Esophagus muscularis mucosa (tissue), 4 donors: ENCODE measurements at regions not wholly inside any gene's neighbourhood (a gene's known extent, or its start where the extent isn't known, plus 50 kb on each side); places are given as distances from the start of the nearest gene placed in this dataset.

Experiments
- DNase-seq: peaks from one replicate; pipeline ENCODE4 v3.0.0-alpha.2; 2017; ENCODE audit errors: extremely low spot score
- H3K27ac ChIP-seq, 4 donors: fragments of 200-600 bp; sonication (generic); replicated peaks in 1 of 4; 1 replicate in 3 of 4; 2 replicates in 1 of 4; pipeline ENCODE4 v1.5.1; 2016 to 2019; ENCODE audit warnings: mild to moderate bottlenecking in 1 of 4
- H3K27me3 ChIP-seq, 4 donors: fragments of 200-600 bp; sonication (generic); one replicate each; pipeline versions ENCODE4 v1.5.1 to v1.6.0; 2016 to 2019
- H3K36me3 ChIP-seq, 4 donors: fragments of 200-600 bp; sonication (generic); one replicate each; pipeline ENCODE4 v1.5.1; 2016 to 2019
- H3K4me1 ChIP-seq, 4 donors: fragments of 200-600 bp; sonication (generic); one replicate each; pipeline ENCODE4 v1.5.1; 2016 to 2019
- H3K4me3 ChIP-seq, 4 donors: fragments of 200-600 bp; sonication (generic); 1 replicate in 2 of 4; 2 replicates in 2 of 4; pipeline ENCODE4 v1.5.1; 2016 to 2019; ENCODE audit warnings: mild to moderate bottlenecking in 4 of 4, moderate library complexity in 1 of 4
- H3K9me3 ChIP-seq, 4 donors: fragments of 200-600 bp; sonication (generic); 1 replicate in 3 of 4; 2 replicates in 1 of 4; pipeline ENCODE4 v1.5.1; 2016 to 2019
- CTCF ChIP-seq, 3 experiments: fragments of 200-600 bp in 2 of 3; fragments of 450-650 bp in 1 of 3; sonication (generic) in 2 of 3; IDR thresholded peaks; one replicate each; pipeline ENCODE4 v1.5.1; 2017 to 2019; ENCODE audit warnings: antibody characterized with exemption in 3 of 3, mild to moderate bottlenecking in 2 of 3, moderate library complexity in 1 of 3
- EP300 ChIP-seq: sonication (generic); formaldehyde crosslinking; IDR thresholded peaks from one replicate; pipeline ENCODE4 v1.6.1; 2017; ENCODE audit warnings: antibody characterized with exemption
- POLR2A ChIP-seq: fragments of 450-650 bp; IDR thresholded peaks from one replicate; pipeline ENCODE4 v1.6.1; 2017; ENCODE audit warnings: antibody characterized with exemption, moderate library complexity, mild to moderate bottlenecking, low read depth
- POLR2AphosphoS5 ChIP-seq, 2 donors: sonication (generic); formaldehyde crosslinking; IDR thresholded peaks; one replicate each; pipeline ENCODE4 v1.6.1; 2017; ENCODE audit warnings: antibody characterized with exemption in 2 of 2
- WGBS: methylation state at CpG from one replicate; pipeline ENCODE4 v1.1.5; 2018; 5-methylcytosine and 5-hydroxymethylcytosine counted together
- intact Hi-C: fragments of 100-400 bp; cut with DNase I; formaldehyde crosslinking; loops from one replicate; pipeline ENCODE4 v1.15.1; 2023

- no peak overlapping the region for H3K4me3 ChIP-seq
- WGBS: 100% methylated on average over 2 of the region's 2 CpGs
- no peaks in the 10 kb centered on the region for H3K4me1 ChIP-seq
- TF ChIP-seq CTCF (IDR thresholded peaks at IDR 0.05) (no peak), POLR2AphosphoS5 (IDR thresholded peaks at IDR 0.05) (no peak), POLR2A (no peak), EP300 (no peak)
- H3K36me3 ChIP-seq: no peaks in the 10 kb centered on the region
- no peak overlapping the region for H3K27ac ChIP-seq
- no peaks in the 10 kb centered on the region for H3K27me3 ChIP-seq
- DNase-seq: no peak
- intact Hi-C loops: no loop called here
- no peaks in the 10 kb centered on the region for H3K9me3 ChIP-seq
Observed at GRCh38 chr3:31116651-31117050, 222.2 kb upstream of the GADL1 start.

- Histone ChIP-seq H3K27ac (no peak overlapping the region), H3K4me1 (no peaks in the 10 kb centered on the region), H3K4me3 (no peak overlapping the region), H3K36me3 (no peaks in the 10 kb centered on the region), H3K27me3 (no peaks in the 10 kb centered on the region), H3K9me3 (no peaks in the 10 kb centered on the region)
- TF ChIP-seq POLR2A (no peak), POLR2AphosphoS5 (IDR thresholded peaks at IDR 0.05) (no peak), EP300 (no peak), CTCF (IDR thresholded peaks at IDR 0.05) (no peak)
- 79% methylated on average over 2 of the region's 2 CpGs for WGBS
- intact Hi-C loops: no loop called here
- DNase-seq: no peak
Observed at GRCh38 chr3:31117854-31118253, 223.4 kb upstream of the GADL1 start.

- Histone ChIP-seq H3K4me1 (no peaks in the 10 kb centered on the region), H3K9me3 (peaks cover 0 to 9% (median 2%) of the 10 kb centered on the region in 4 donors), H3K27me3 (no peaks in the 10 kb centered on the region), H3K27ac (no peak overlapping the region), H3K36me3 (no peaks in the 10 kb centered on the region), H3K4me3 (no peak overlapping the region)
- intact Hi-C loops: no loop called here
- TF ChIP-seq CTCF (IDR thresholded peaks at IDR 0.05) (no peak), EP300 (no peak), POLR2A (no peak), POLR2AphosphoS5 (IDR thresholded peaks at IDR 0.05) (no peak)
- DNase-seq: no peak
- WGBS: 84% methylated on average over 1 of the region's 1 CpG
Observed at GRCh38 chr3:31124373-31124772, 229.9 kb upstream of the GADL1 start.

- no peak for DNase-seq
- no peak for TF ChIP-seq POLR2A
- TF ChIP-seq POLR2AphosphoS5 (IDR thresholded peaks at IDR 0.05): no peak
- TF ChIP-seq EP300: no peak
- TF ChIP-seq CTCF (IDR thresholded peaks at IDR 0.05): no peak
- Histone ChIP-seq H3K27me3 (no peaks in the 10 kb centered on the region), H3K9me3 (peaks cover 0 to 9% (median 2%) of the 10 kb centered on the region in 4 donors), H3K4me1 (no peaks in the 10 kb centered on the region), H3K36me3 (no peaks in the 10 kb centered on the region), H3K4me3 (no peak overlapping the region), H3K27ac (no peak overlapping the region)
- intact Hi-C loops: no loop called here
- WGBS: 94% methylated on average over 4 of the region's 4 CpGs
Observed at GRCh38 chr3:31125413-31126020, 231.1 kb upstream of the GADL1 start.

GRCh38 chr3:31129241-31129640 lies 234.8 kb upstream of the GADL1 start:
- Histone ChIP-seq H3K9me3 (peaks cover 0 to 9% (median 2%) of the 10 kb centered on the region in 4 donors), H3K27me3 (no peaks in the 10 kb centered on the region), H3K27ac (no peak overlapping the region), H3K36me3 (no peaks in the 10 kb centered on the region), H3K4me1 (no peaks in the 10 kb centered on the region), H3K4me3 (no peak overlapping the region)
- TF ChIP-seq EP300 (no peak), POLR2A (no peak), POLR2AphosphoS5 (IDR thresholded peaks at IDR 0.05) (no peak), CTCF (IDR thresholded peaks at IDR 0.05) (no peak)
- intact Hi-C loops: no loop called here
- WGBS: 91% methylated on average over 2 of the region's 2 CpGs
- DNase-seq: no peak
